Keratinocyte (primary cell): ENCODE measurements at regions not wholly inside any gene's neighbourhood (a gene's known extent, or its start where the extent isn't known, plus 50 kb on each side); places are given as distances from the start of the nearest gene placed in this dataset.

Experiments used
- DNase-seq: peaks from one replicate; pipeline ENCODE4 v3.0.0-alpha.2; 2011; ENCODE audit warnings: low read depth, missing footprints, low spot score
- FAIRE-seq: peaks from 2 replicates; lab custom pipeline; 2011; peaks lifted over from hg19 to GRCh38; lab: Jason Lieb, UNC
- H2AFZ ChIP-seq: 2 replicates; pipeline ENCODE4 v1.6.0; 2012; ENCODE audit warnings: low read length, control low read depth, inconsistent platforms; ENCODE audit not compliant: control insufficient read depth
- H3K27ac ChIP-seq: 2 replicates; pipeline ENCODE4 v1.5.1; 2011; ENCODE audit warnings: low read length; ENCODE audit not compliant: control insufficient read depth, insufficient read depth
- H3K27me3 ChIP-seq: 3 replicates; pipeline ENCODE4 v1.6.0; 2011; ENCODE audit warnings: low read length; ENCODE audit not compliant: control insufficient read depth, insufficient read depth; ENCODE audit errors: extremely low read depth
- H3K36me3 ChIP-seq, 2 experiments: 2 replicates in 1 of 2; 3 replicates in 1 of 2; pipeline ENCODE4 v1.5.1; 2011; ENCODE audit warnings: low read length in 2 of 2, mild to moderate bottlenecking in 1 of 2; ENCODE audit not compliant: control insufficient read depth in 2 of 2, insufficient read depth in 2 of 2; ENCODE audit errors: extremely low read depth in 1 of 2
- H3K4me1 ChIP-seq: 3 replicates; pipeline ENCODE4 v1.5.1; 2011; ENCODE audit warnings: low read length; ENCODE audit not compliant: control insufficient read depth, insufficient read depth; ENCODE audit errors: extremely low read depth
- H3K4me2 ChIP-seq: 3 replicates; pipeline ENCODE4 v1.6.0; 2011; ENCODE audit warnings: low read depth, low read length; ENCODE audit not compliant: control insufficient read depth, insufficient read depth; ENCODE audit errors: extremely low read depth
- H3K4me3 ChIP-seq, 3 experiments: fragments of 200-600 bp in 1 of 3; sonication (generic) in 1 of 3; 2 replicates in 2 of 3; 3 replicates in 1 of 3; pipeline ENCODE4 v1.5.1; 2011 to 2016; ENCODE audit warnings: low read length in 3 of 3, mild to moderate bottlenecking in 3 of 3, control low read depth in 2 of 3, inconsistent platforms in 1 of 3, low read depth in 1 of 3, mixed read lengths in 1 of 3, mixed run types in 1 of 3, moderate library complexity in 1 of 3; ENCODE audit not compliant: control insufficient read depth in 2 of 3, insufficient read depth in 2 of 3; ENCODE audit errors: extremely low read depth in 1 of 3
- H3K79me2 ChIP-seq: 2 replicates; pipeline ENCODE4 v1.6.0; 2012; ENCODE audit warnings: low read length; ENCODE audit not compliant: control insufficient read depth, insufficient read depth
- H3K9ac ChIP-seq: 3 replicates; pipeline ENCODE4 v1.6.0; 2011; ENCODE audit warnings: low read length; ENCODE audit not compliant: control insufficient read depth, insufficient read depth; ENCODE audit errors: extremely low read depth
- H3K9me1 ChIP-seq: 3 replicates; pipeline ENCODE4 v1.6.0; 2011; ENCODE audit warnings: low read length; ENCODE audit not compliant: control insufficient read depth, insufficient read depth; ENCODE audit errors: extremely low read depth
- H3K9me3 ChIP-seq: 2 replicates; pipeline ENCODE4 v1.5.1; 2012; ENCODE audit warnings: low read depth, low read length; ENCODE audit not compliant: control insufficient read depth
- H4K20me1 ChIP-seq: 3 replicates; pipeline ENCODE4 v1.6.0; 2011; ENCODE audit warnings: low read length; ENCODE audit not compliant: control insufficient read depth, insufficient read depth; ENCODE audit errors: extremely low read depth
- EZH2 ChIP-seq: IDR thresholded peaks from one replicate; pipeline ENCODE4 v1.6.1; 2012; ENCODE audit warnings: inconsistent platforms, mild to moderate bottlenecking, low read length, moderate library complexity
- dilution Hi-C: fragments of 300-500 bp; cut with MboI; formaldehyde crosslinking; loops from one replicate; pipeline ENCODE4 v1.7.0; 2020; ENCODE audit warnings: low sequenced_read_pairs; ENCODE audit not compliant: extremely low pct_ligation_motif_present
- TF ChIP-seq, protein P1 (sequence below), 3 experiments: IDR thresholded peaks in 1 of 3; conservative IDR thresholded peaks in 1 of 3; optimal IDR thresholded peaks in 1 of 3; 2 replicates in 2 of 3; 3 replicates in 1 of 3; pipeline versions ENCODE3 to v1.5.1; 2011; ENCODE audit warnings: low read length in 3 of 3, mild to moderate bottlenecking in 3 of 3, moderate library complexity in 2 of 3, control low read depth in 1 of 3, inconsistent platforms in 1 of 3; ENCODE audit not compliant: insufficient read depth in 2 of 3; ENCODE audit errors: extremely low read depth in 1 of 3

GRCh38 chr1:22260860-22261432 is 118.0 kb upstream of the WNT4 start:
- H3K4me1 ChIP-seq, result no peaks in the 10 kb centered on the region
- no peak for FAIRE-seq

GRCh38 chr1:22261580-22261979 is 118.7 kb upstream of the WNT4 start:
- Histone ChIP-seq H4K20me1 (no peaks in the 10 kb centered on the region), H3K4me1 (no peaks in the 10 kb centered on the region), H3K4me2 (no peak overlapping the region), H2AFZ (no peak overlapping the region), H3K9ac (no peak overlapping the region), H3K4me3 (no peak overlapping the region), H3K27ac (no peak overlapping the region), H3K36me3 (no peaks in the 10 kb centered on the region), H3K9me1 (no peaks in the 10 kb centered on the region), H3K9me3 (no peaks in the 10 kb centered on the region), H3K79me2 (no peaks in the 10 kb centered on the region), H3K27me3 (peaks cover 39% of the 10 kb centered on the region)
- DNase-seq (no peak), FAIRE-seq (no peak)
- TF ChIP-seq, protein P1, sequence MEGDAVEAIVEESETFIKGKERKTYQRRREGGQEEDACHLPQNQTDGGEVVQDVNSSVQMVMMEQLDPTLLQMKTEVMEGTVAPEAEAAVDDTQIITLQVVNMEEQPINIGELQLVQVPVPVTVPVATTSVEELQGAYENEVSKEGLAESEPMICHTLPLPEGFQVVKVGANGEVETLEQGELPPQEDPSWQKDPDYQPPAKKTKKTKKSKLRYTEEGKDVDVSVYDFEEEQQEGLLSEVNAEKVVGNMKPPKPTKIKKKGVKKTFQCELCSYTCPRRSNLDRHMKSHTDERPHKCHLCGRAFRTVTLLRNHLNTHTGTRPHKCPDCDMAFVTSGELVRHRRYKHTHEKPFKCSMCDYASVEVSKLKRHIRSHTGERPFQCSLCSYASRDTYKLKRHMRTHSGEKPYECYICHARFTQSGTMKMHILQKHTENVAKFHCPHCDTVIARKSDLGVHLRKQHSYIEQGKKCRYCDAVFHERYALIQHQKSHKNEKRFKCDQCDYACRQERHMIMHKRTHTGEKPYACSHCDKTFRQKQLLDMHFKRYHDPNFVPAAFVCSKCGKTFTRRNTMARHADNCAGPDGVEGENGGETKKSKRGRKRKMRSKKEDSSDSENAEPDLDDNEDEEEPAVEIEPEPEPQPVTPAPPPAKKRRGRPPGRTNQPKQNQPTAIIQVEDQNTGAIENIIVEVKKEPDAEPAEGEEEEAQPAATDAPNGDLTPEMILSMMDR (optimal IDR thresholded peaks at IDR 0.05 in 1 of 3, IDR thresholded peaks at IDR 0.05 in 1 of 3, conservative IDR thresholded peaks at IDR 0.05 in 1 of 3; ENCODE audit: extremely low read depth in 1 of 3, insufficient read depth in 2 of 3, low read length in 3 of 3), result no peak
- no peak for TF ChIP-seq EZH2
- dilution Hi-C loops, result no loop called here

More at GRCh38 chr1:22260860-22261432, 118.0 kb upstream of the WNT4 start:
- H4K20me1 ChIP-seq, result no peaks in the 10 kb centered on the region
- H2AFZ ChIP-seq, result no peak overlapping the region
- dilution Hi-C loops, result no loop called here
- H3K36me3 ChIP-seq, result no peaks in the 10 kb centered on the region
- no peak overlapping the region for H3K9ac ChIP-seq
- DNase-seq, result no peak
- H3K4me3 ChIP-seq, result no peak overlapping the region
- H3K9me3 ChIP-seq, result no peaks in the 10 kb centered on the region
- no peak overlapping the region for H3K27ac ChIP-seq
- no peaks in the 10 kb centered on the region for H3K9me1 ChIP-seq
- peaks cover 43% of the 10 kb centered on the region for H3K27me3 ChIP-seq
- TF ChIP-seq EZH2, result no peak
- TF ChIP-seq, protein P1 (optimal IDR thresholded peaks at IDR 0.05 in 1 of 3, IDR thresholded peaks at IDR 0.05 in 1 of 3, conservative IDR thresholded peaks at IDR 0.05 in 1 of 3; ENCODE audit: extremely low read depth in 1 of 3, insufficient read depth in 2 of 3, low read length in 3 of 3), result no peak
- H3K79me2 ChIP-seq, result no peaks in the 10 kb centered on the region
- no peak overlapping the region for H3K4me2 ChIP-seq
